ENCODE measurements at regions not wholly inside any gene's neighbourhood (a gene's known extent, or its start where the extent isn't known, plus 50 kb on each side); places are given as distances from the start of the nearest gene placed in this dataset.

DNA sequence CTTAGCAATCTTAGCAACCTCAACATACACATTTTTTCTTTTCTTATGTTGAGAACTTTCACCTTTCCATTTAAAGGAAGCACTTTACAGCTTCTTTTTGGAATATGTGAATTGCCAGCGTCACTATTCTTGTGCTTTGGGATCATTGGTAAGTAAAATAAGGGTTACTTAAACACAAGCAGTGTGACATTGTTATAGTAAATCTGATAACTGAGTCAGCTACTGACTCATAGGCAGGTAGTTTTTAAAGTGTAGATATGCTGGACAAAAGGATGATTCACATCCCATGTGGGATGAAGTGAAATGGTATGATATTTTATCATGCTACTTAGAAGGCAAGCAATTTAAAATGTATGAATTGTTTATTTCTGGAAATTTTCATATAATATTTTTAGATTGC, 637.2 kb downstream of the DCDC2C start:
- intact Hi-C loops (cut with micrococcal nuclease): no loop called here

DNA sequence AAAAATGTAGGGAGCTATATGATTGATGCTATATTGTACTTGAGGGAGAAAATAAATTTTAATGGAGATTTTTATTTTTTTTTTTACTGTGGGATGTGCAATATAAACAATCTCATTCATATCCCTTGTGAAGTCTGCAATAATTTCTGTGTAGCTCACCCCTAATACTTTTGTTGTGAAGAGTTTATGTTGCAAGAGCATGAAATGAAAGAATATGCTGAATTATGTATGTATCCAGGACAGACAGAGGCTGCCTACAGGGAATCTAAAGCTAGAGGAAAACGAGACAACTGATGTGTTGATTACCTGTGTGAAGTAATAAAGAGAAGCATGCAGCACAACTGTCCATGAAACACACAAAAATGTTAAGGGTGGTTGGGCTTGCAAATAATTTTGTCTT, 643.3 kb downstream of the DCDC2C start:
- Mint-ChIP-seq H3K36me3 (no peaks in the 10 kb centered on the region), H3K9me3 (peaks cover 17% of the 10 kb centered on the region), H3K4me1 (ENCODE audit: low read depth) (no peaks in the 10 kb centered on the region), H3K4me3 (no peak overlapping the region), H3K27me3 (no peaks in the 10 kb centered on the region), H3K27ac (no peak overlapping the region)
- DNase-seq: no peak
- POLR2A ChIA-PET: no interaction called here
- intact Hi-C loops (cut with micrococcal nuclease): no loop called here
- CTCF ChIA-PET: no interaction called here

More for the DNA sequence above, 637.2 kb downstream of the DCDC2C start:
- no peaks in the 10 kb centered on the region for H3K4me1 Mint-ChIP-seq (ENCODE audit: low read depth)
- no peak overlapping the region for H3K4me3 Mint-ChIP-seq
- ChIA-PET CTCF (no interaction called here), POLR2A (no interaction called here)
- no peak overlapping the region for H3K27ac Mint-ChIP-seq
- peaks cover 14% of the 10 kb centered on the region for H3K9me3 Mint-ChIP-seq
- H3K27me3 Mint-ChIP-seq: no peaks in the 10 kb centered on the region
- DNase-seq: no peak
- H3K36me3 Mint-ChIP-seq: no peaks in the 10 kb centered on the region

DNA sequence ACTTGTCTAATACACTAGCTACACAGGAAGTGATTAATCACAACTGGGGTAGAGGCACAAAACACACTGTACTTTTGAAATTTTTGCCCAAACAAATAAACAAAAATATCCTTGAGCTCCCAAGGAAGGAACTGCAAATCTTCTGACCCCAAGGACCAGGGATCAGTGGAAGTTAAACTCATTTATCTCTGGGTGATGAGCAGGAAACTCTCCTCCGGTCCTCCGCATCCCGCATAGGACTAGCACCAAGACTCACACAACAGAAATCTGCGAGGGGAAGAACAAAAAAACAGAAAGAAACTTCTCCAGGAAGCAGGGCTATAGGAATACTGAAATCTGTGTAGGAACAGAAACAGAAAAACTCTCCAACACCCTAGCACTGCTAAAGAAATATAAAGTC, 650.3 kb downstream of the DCDC2C start:
- no peaks in the 10 kb centered on the region for H3K36me3 Mint-ChIP-seq
- H3K4me3 Mint-ChIP-seq: no peak overlapping the region
- no peaks in the 10 kb centered on the region for H3K4me1 Mint-ChIP-seq (ENCODE audit: low read depth)
- H3K9me3 Mint-ChIP-seq: peaks cover 28% of the 10 kb centered on the region
- no peaks in the 10 kb centered on the region for H3K27me3 Mint-ChIP-seq
- CTCF ChIA-PET: interaction anchor here (0.9 kb wide), 1 partner anchor 16 kb away, joined by 3 read pairs; no protein-coding TSS in a partner anchor
- POLR2A ChIA-PET: no interaction called here
- intact Hi-C loops (cut with micrococcal nuclease): no loop called here
- DNase-seq: no peak
- no peak overlapping the region for H3K27ac Mint-ChIP-seq

DNA sequence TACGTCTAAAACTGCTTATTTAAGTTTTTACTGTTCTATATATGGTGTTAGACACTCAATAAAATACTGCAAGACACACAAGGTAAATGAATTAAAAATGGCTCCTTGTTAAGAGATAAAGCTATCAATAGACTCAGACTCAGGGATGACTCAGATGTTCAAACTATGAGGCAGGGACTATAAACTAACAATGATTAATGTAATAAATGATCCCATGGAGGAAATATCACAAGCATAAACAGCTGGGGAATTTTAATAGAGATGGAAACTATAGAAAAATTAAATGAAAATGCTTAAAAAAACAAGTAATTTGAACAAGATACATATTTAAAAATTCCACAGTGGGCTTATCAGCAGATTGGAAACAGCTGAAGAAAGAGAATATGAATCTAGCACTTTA, 650.8 kb downstream of the DCDC2C start:
- ChIA-PET CTCF (interaction anchor here (0.7 to 0.9 kb wide), 2 partner anchors 11 to 15 kb away, joined by 3 read pairs; no protein-coding TSS in a partner anchor), POLR2A (no interaction called here)
- H3K4me3 Mint-ChIP-seq: no peak overlapping the region

DNA sequence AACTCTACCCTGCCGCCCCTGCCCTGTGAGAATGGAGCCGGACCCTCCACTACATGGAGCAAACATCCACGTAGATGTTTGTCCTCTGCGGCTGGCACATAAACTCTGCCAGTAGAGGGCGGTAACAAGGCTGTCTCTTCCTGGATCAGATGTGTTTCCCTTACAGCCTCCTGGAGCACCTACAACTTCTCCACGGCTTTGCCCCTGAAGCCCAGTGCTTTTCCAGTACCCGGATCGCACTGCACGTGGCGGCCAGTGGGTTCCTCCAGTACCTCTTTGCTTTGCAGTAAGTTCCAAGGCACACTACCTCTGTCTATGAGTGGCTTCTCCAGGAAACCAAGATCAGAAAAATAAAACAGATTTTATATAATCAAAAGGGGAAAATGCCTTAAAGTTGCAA, 651.3 kb downstream of the DCDC2C start:
- CTCF ChIA-PET: interaction anchor here (0.7 kb wide), 1 partner anchor 11 kb away, joined by 3 read pairs; no protein-coding TSS in a partner anchor
- intact Hi-C loops (cut with micrococcal nuclease): no loop called here
- POLR2A ChIA-PET: no interaction called here
- no peak overlapping the region for H3K27ac Mint-ChIP-seq
- H3K9me3 Mint-ChIP-seq: peaks cover 25% of the 10 kb centered on the region
- H3K4me3 Mint-ChIP-seq: no peak overlapping the region
- DNase-seq: no peak
- no peaks in the 10 kb centered on the region for H3K4me1 Mint-ChIP-seq (ENCODE audit: low read depth)
- H3K36me3 Mint-ChIP-seq: no peaks in the 10 kb centered on the region
- H3K27me3 Mint-ChIP-seq: no peaks in the 10 kb centered on the region

More for the DNA sequence above, 650.8 kb downstream of the DCDC2C start:
- no peaks in the 10 kb centered on the region for H3K36me3 Mint-ChIP-seq
- no peak for DNase-seq
- H3K9me3 Mint-ChIP-seq: peaks cover 25% of the 10 kb centered on the region
- intact Hi-C loops (cut with micrococcal nuclease): no loop called here
- no peak overlapping the region for H3K27ac Mint-ChIP-seq
- no peaks in the 10 kb centered on the region for H3K27me3 Mint-ChIP-seq
- no peaks in the 10 kb centered on the region for H3K4me1 Mint-ChIP-seq (ENCODE audit: low read depth)

DNA sequence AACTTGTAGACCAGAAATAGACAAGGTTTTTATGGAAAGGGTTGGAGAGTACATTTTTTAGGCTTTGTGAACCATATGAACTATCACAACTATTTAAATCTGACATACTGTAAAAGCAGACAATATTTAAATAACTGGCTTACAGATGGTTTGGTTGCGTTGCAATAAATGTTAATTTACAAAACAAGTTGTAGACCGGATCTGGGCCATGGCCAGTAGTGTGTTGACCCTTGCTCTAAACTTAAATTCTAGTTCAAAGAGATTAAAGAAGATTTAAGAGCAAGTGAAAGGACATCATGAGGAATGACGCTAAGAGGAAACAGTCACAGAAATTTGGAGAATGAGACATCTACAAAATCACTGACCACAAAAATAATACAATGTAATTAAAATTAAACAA, 652.7 kb downstream of the DCDC2C start:
- intact Hi-C loops (cut with micrococcal nuclease): no loop called here
- Mint-ChIP-seq H3K4me3 (no peak overlapping the region), H3K27ac (no peak overlapping the region), H3K27me3 (no peaks in the 10 kb centered on the region), H3K4me1 (ENCODE audit: low read depth) (no peaks in the 10 kb centered on the region), H3K36me3 (no peaks in the 10 kb centered on the region), H3K9me3 (peaks cover 23% of the 10 kb centered on the region)
- CTCF ChIA-PET: no interaction called here
- no peak for DNase-seq
- POLR2A ChIA-PET: no interaction called here

DNA sequence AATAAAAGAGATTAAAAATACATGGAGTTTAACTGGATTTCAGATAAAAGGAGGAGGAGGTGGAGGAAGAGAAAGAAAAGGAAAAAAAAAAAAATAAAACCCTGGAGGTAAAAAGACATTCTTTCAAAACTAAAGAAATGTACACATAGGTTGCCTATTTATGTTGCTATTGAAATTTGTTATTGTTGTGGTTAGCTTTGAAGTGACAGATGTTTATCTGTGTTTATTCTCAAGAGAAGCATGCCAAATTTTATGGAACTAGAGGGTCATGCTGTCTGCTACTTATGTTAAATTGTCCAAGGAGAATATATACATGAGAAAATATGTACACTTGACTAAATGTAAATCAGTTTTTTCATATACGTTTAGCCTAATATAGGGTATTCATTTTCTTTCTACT, 653.2 kb downstream of the DCDC2C start:
- DNase-seq: no peak
- ChIA-PET POLR2A (no interaction called here), CTCF (no interaction called here)
- Mint-ChIP-seq H3K4me1 (ENCODE audit: low read depth) (no peaks in the 10 kb centered on the region), H3K9me3 (peaks cover 27% of the 10 kb centered on the region), H3K27me3 (no peaks in the 10 kb centered on the region), H3K36me3 (no peaks in the 10 kb centered on the region), H3K4me3 (no peak overlapping the region), H3K27ac (no peak overlapping the region)
- intact Hi-C loops (cut with micrococcal nuclease): no loop called here

DNA sequence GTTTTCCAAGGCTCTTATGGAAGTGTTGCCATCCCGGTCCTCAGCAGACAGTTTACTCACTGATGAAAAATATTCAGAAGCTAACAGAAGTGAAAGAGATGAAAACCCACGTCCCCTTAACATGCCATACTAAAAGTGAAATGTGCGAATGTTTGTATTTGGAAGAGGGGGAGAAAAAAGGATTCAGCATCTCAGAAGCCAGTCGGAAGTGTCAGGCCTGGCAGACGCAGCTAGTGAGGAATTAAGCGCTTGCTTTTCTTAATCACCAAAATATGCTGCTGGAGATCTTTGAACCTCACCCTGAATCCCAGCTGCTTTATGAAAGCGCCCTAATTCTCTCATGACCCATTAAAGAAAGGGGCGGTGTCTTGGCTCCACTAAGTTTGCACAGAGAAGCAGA, 653.7 kb downstream of the DCDC2C start:
- DNase-seq: no peak
- H3K36me3 Mint-ChIP-seq: no peaks in the 10 kb centered on the region
- intact Hi-C loops (cut with micrococcal nuclease): no loop called here
- H3K9me3 Mint-ChIP-seq: peaks cover 29% of the 10 kb centered on the region
- ChIA-PET CTCF (no interaction called here), POLR2A (no interaction called here)
- no peak overlapping the region for H3K27ac Mint-ChIP-seq
- no peak overlapping the region for H3K4me3 Mint-ChIP-seq
- no peaks in the 10 kb centered on the region for H3K4me1 Mint-ChIP-seq (ENCODE audit: low read depth)
- H3K27me3 Mint-ChIP-seq: no peaks in the 10 kb centered on the region

DNA sequence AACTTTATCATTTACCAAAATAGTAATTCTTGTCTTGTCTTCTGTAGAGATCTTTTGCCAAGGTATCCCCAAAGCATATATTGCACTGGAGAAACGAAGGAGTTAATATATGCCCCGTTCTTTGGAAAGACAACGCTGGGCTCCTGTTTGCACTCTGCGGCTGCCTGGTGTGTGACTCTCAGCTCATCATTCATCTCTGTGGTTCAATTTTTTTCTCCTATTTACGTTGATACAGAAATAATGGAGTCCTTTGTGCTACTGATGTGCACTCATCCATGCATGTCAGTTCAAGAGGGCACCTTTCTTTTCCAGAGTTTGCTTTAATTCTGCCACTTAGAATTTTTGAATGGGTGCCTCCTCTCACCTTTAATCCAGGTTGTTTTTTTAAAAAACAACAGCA, 655.5 kb downstream of the DCDC2C start:
- H3K4me1 Mint-ChIP-seq (ENCODE audit: low read depth): no peaks in the 10 kb centered on the region
- H3K36me3 Mint-ChIP-seq: no peaks in the 10 kb centered on the region
- H3K27ac Mint-ChIP-seq: no peak overlapping the region
- intact Hi-C loops (cut with micrococcal nuclease): no loop called here
- H3K27me3 Mint-ChIP-seq: no peaks in the 10 kb centered on the region
- POLR2A ChIA-PET: no interaction called here
- no peak overlapping the region for H3K4me3 Mint-ChIP-seq
- DNase-seq: no peak
- H3K9me3 Mint-ChIP-seq: peaks cover 26% of the 10 kb centered on the region
- CTCF ChIA-PET: no interaction called here

DNA sequence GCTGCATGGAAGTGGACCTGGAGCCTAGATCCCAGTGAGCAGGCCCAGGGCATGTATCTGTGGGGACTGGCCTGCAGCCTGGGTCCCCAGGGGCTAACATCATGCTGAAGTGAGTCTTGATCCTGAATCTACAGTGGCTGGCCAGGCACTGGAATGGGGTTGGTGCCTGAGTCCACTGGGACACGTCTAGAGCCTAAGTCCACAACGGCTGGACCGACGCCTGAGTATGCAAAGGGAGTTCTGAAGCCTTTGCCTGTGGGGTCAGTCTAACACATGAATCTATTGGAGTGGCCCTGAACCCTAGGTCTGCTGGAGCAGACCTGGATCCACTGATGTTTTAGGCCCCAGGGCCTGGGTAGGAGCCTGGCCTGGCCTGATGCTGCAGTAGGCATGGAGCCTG, 665.5 kb downstream of the DCDC2C start:
- H3K4me1 Mint-ChIP-seq (ENCODE audit: low read depth): no peaks in the 10 kb centered on the region
- intact Hi-C loops (cut with micrococcal nuclease): no loop called here
- no peak overlapping the region for H3K27ac Mint-ChIP-seq
- POLR2A ChIA-PET: no interaction called here
- peaks cover 19% of the 10 kb centered on the region for H3K9me3 Mint-ChIP-seq
- H3K36me3 Mint-ChIP-seq: no peaks in the 10 kb centered on the region
- CTCF ChIA-PET: no interaction called here
- no peak for DNase-seq
- H3K27me3 Mint-ChIP-seq: no peaks in the 10 kb centered on the region
- no peak overlapping the region for H3K4me3 Mint-ChIP-seq

DNA sequence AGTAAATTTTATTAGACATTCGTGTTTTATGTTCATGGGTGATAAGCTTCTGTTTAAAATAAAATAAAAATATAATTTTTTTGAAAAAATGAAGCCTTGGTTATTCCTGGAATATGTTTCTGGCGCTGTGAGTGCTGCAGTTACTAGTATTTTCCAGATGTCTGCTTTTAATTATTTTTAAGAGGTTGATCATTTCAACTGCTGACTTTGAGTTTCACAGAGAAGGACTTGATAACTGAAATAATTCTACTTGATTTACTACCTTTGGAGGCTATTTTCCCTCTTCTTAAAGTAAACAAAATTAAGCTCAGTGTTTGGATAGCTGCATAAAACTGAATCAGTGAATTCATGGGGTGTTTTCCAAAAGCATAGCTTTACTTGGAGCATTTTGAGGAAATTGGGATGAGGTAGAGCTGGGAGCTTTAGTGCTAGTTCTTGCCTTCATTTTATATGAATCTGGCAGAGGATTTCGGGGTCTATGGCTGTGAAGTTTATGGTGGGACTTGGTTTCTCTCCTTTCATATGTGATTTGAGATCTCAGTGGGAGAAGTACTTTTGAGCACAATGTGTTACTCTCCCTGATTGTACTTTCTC, 666.5 kb downstream of the DCDC2C start:
- Mint-ChIP-seq H3K4me3 (no peak overlapping the region), H3K27ac (no peak overlapping the region), H3K9me3 (peaks cover 19% of the 10 kb centered on the region), H3K27me3 (no peaks in the 10 kb centered on the region), H3K4me1 (ENCODE audit: low read depth) (no peaks in the 10 kb centered on the region), H3K36me3 (no peaks in the 10 kb centered on the region)
- DNase-seq: no peak
- intact Hi-C loops (cut with micrococcal nuclease): no loop called here
- ChIA-PET POLR2A (no interaction called here), CTCF (interaction anchor here (0.8 kb wide), 1 partner anchor 16 kb away, joined by 3 read pairs; no protein-coding TSS in a partner anchor)

DNA sequence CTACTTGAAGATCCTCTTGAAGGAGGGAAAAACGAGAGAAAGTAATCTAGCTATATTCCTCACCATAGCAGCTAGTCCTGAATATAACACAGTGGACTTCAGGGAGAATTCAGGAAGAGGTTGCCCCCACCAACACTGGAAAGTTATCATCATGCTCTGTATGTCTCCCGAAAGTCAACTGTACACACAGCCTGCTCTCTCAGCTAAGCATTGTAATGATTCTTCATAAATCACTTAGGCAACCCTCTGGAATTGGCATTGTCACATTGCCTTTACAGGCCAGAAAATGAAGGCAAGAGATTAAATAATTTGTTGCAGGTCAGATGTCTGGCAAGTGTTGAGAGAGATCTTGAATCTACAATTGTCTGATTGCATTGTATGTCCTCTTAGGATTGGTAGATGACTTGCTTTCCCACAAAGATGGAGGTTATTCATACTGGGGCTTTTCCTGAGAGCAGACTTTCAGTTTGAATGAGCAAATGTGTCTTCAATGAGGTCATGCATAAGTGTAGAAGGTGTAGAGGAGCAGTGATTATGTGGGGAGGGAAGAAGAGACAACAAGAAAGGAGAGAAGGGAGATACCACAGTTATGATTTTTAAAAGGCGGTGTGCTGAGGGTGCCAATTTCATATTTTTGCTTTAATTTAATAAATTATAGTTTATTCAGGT, 667.2 kb downstream of the DCDC2C start:
- POLR2A ChIA-PET: no interaction called here
- no peak overlapping the region for H3K27ac Mint-ChIP-seq
- H3K4me3 Mint-ChIP-seq: no peak overlapping the region
- H3K9me3 Mint-ChIP-seq: peaks cover 18% of the 10 kb centered on the region
- intact Hi-C loops (cut with micrococcal nuclease): no loop called here
- no peaks in the 10 kb centered on the region for H3K36me3 Mint-ChIP-seq
- DNase-seq: no peak
- H3K4me1 Mint-ChIP-seq (ENCODE audit: low read depth): no peaks in the 10 kb centered on the region
- CTCF ChIA-PET: no interaction called here
- no peaks in the 10 kb centered on the region for H3K27me3 Mint-ChIP-seq

DNA sequence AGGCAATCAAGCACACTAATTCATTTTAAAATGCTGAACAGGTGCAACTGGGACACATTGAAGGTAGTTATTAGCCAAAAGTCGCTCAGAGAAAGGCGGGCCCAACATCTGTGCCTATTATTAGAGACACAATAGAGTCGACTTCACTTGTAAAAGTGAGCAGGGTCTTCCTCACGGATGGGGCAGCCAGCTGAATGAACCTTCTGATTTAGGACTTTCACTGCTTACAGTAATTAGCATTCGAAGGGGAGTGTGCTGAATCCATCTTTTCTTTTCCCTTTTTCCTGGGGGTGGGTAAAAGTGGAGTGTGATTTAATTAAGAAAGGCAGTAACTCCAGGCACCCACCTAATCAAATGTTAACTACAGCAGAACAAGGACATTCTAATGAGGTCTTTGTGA, 677.7 kb downstream of the DCDC2C start:
- no peaks in the 10 kb centered on the region for H3K27me3 Mint-ChIP-seq
- intact Hi-C loops (cut with micrococcal nuclease): no loop called here
- H3K27ac Mint-ChIP-seq: no peak overlapping the region
- no peaks in the 10 kb centered on the region for H3K36me3 Mint-ChIP-seq
- H3K4me3 Mint-ChIP-seq: no peak overlapping the region
- POLR2A ChIA-PET: no interaction called here
- H3K4me1 Mint-ChIP-seq (ENCODE audit: low read depth): no peaks in the 10 kb centered on the region
- CTCF ChIA-PET: no interaction called here
- H3K9me3 Mint-ChIP-seq: peaks cover 15% of the 10 kb centered on the region
- no peak for DNase-seq

Measured in activated CD4-positive, alpha-beta memory T cell treated with anti-CD3 and anti-CD28 coated beads for 36 hours (primary cell).